K562 (cell line): ENCODE measurements at regions not wholly inside any gene's neighbourhood (a gene's known extent, or its start where the extent isn't known, plus 50 kb on each side); places are given as distances from the start of the nearest gene placed in this dataset.

Source experiments
- ATAC-seq: fragments of 200-7000 bp; cut with Tn5 transposase; 3 replicates; pipeline ENCODE4 v1.9.1; 2020; ENCODE audit warnings: moderate library complexity
- BruUV-seq: library from RNA; stranded (reverse); fragments of 400-500 nt; replicated peaks from 2 replicates; lab custom pipeline; 2021; lab: Mats Ljungman, UMichigan
- CTCF ChIA-PET: fragments of 300-600 bp; formaldehyde crosslinking; extraction: SDS; loops from one replicate; lab custom pipeline; 2021; ENCODE audit warnings: low intra/inter-chr PET ratio; lab: Yijun Ruan, JAX
- POLR2A ChIA-PET: fragments of 300-600, 350-650 bp; sonication (Branson Sonifier 250); formaldehyde crosslinking; extraction: SDS; loops from one replicate; lab custom pipeline; 2021; ENCODE audit warnings: antibody characterized with exemption, inconsistent platforms; lab: Yijun Ruan, JAX
- DNase-seq, 4 experiments: peaks; one replicate each; pipeline versions ENCODE4 v3.0.0 to v3.0.0-alpha.2; 2011 to 2018; ENCODE audit warnings: low spot score in 3 of 4, mixed read lengths in 3 of 4; ENCODE audit errors: extremely low read depth in 1 of 4
- FAIRE-seq: peaks from 2 replicates; lab custom pipeline; 2011; peaks lifted over from hg19 to GRCh38; lab: Jason Lieb, UNC
- H2AFZ ChIP-seq: 2 replicates; pipeline ENCODE4 v1.6.0; 2011; ENCODE audit warnings: low read depth, low read length, control low read depth, inconsistent platforms
- H3K27ac ChIP-seq: fragments of 200-600 bp; 3 replicates; pipeline ENCODE4 v1.8.0; 2011; ENCODE audit warnings: low read depth, mild to moderate bottlenecking, control low read depth, inconsistent platforms, low read length, moderate library complexity, mixed read lengths; ENCODE audit errors: extremely low read depth
- H3K27me3 ChIP-seq, 2 experiments: fragments of 300-600 bp in 1 of 2; 2 replicates in 1 of 2; 3 replicates in 1 of 2; pipeline versions ENCODE4 v1.6.0 to v1.8.0; 2011; ENCODE audit warnings: inconsistent platforms in 2 of 2, low read length in 2 of 2, mild to moderate bottlenecking in 1 of 2, mixed read lengths in 1 of 2, moderate library complexity in 1 of 2; ENCODE audit not compliant: control insufficient read depth in 2 of 2, insufficient read depth in 2 of 2
- H3K36me3 ChIP-seq: fragments of 300-600 bp; 3 replicates; pipeline ENCODE4 v1.8.0; 2011; ENCODE audit warnings: mild to moderate bottlenecking, low read length, inconsistent platforms; ENCODE audit not compliant: control insufficient read depth, insufficient read depth
- H3K4me1 ChIP-seq, 2 experiments: fragments of 200-600 bp in 1 of 2; replicated peaks in 1 of 2; 2 replicates in 1 of 2; 3 replicates in 1 of 2; pipeline versions ENCODE4 v1.5.1 to v1.8.0; 2011; ENCODE audit warnings: inconsistent platforms in 2 of 2, low read length in 2 of 2, mild to moderate bottlenecking in 1 of 2, mixed read lengths in 1 of 2, moderate library complexity in 1 of 2; ENCODE audit not compliant: control insufficient read depth in 2 of 2, insufficient read depth in 2 of 2
- H3K4me2 ChIP-seq: 2 replicates; pipeline ENCODE4 v1.6.1; 2011; ENCODE audit warnings: low read length, control low read depth, inconsistent platforms, mixed read lengths; ENCODE audit not compliant: insufficient read depth
- H3K4me3 ChIP-seq: fragments of 200-600 bp; sonication (generic), shearing (Covaris generic); 2 replicates; pipeline ENCODE4 v1.5.1; 2016; ENCODE audit warnings: control low read depth, inconsistent platforms
- H3K79me2 ChIP-seq: fragments of 200-600 bp; 3 replicates; pipeline ENCODE4 v1.8.0; 2011; ENCODE audit warnings: low read length, inconsistent platforms; ENCODE audit not compliant: control insufficient read depth, insufficient read depth
- H3K9ac ChIP-seq, 2 experiments: 2 replicates each; pipeline versions ENCODE4 v1.6.0 to v1.6.1; 2011; ENCODE audit warnings: low read depth in 2 of 2, low read length in 2 of 2, control low read depth in 1 of 2, inconsistent platforms in 1 of 2, mild to moderate bottlenecking in 1 of 2, mixed read lengths in 1 of 2; ENCODE audit not compliant: insufficient read depth in 1 of 2
- H3K9me1 ChIP-seq: one replicate; pipeline ENCODE4 v1.6.0; 2011; ENCODE audit warnings: inconsistent platforms, mild to moderate bottlenecking, low read length, moderate library complexity; ENCODE audit not compliant: control insufficient read depth, insufficient read depth
- H3K9me3 ChIP-seq: replicated peaks from 2 replicates; pipeline ENCODE4 v1.5.1; 2011; ENCODE audit warnings: low read depth, low read length, inconsistent platforms; ENCODE audit not compliant: control insufficient read depth, insufficient read depth
- H4K20me1 ChIP-seq: replicated peaks from 2 replicates; pipeline ENCODE4 v1.6.1; 2011; ENCODE audit warnings: low read length, inconsistent platforms, mixed read lengths; ENCODE audit not compliant: control insufficient read depth, insufficient read depth
- CBX3 ChIP-seq, 2 experiments: IDR thresholded peaks; 1 replicate in 1 of 2; 2 replicates in 1 of 2; pipeline ENCODE4 v1.6.1; 2012; ENCODE audit warnings: inconsistent platforms in 2 of 2, low read length in 2 of 2, borderline replicate concordance in 1 of 2, control low read depth in 1 of 2
- PHF20 ChIP-seq: fragments of 450-650 bp; IDR thresholded peaks from 2 replicates; pipeline ENCODE4 v1.6.1; 2018; ENCODE audit not compliant: partially characterized antibody
- RBM39 ChIP-seq: fragments of 200-400 bp; formaldehyde crosslinking; optimal IDR thresholded peaks from 2 replicates; pipeline ENCODE3; 2018; ENCODE audit warnings: low read depth, low read length
- SAFB2 ChIP-seq: fragments of 200-400 bp; formaldehyde crosslinking; IDR thresholded peaks from 2 replicates; pipeline ENCODE4 v1.6.1; 2018; ENCODE audit warnings: borderline replicate concordance, low read length, low read depth, moderate library complexity; ENCODE audit not compliant: severe bottlenecking
- SETDB1 ChIP-seq: IDR thresholded peaks from one replicate; pipeline ENCODE4 v1.6.1; 2012; ENCODE audit warnings: low read length, control low read depth, inconsistent platforms
- TCF7 ChIP-seq: sonication (generic); IDR thresholded peaks from 2 replicates; pipeline ENCODE4 v1.6.1; 2016; ENCODE audit warnings: antibody characterized with exemption, borderline replicate concordance
- TRIM24 ChIP-seq, 2 experiments: fragments of 450-650 bp; IDR thresholded peaks; 2 replicates each; pipeline ENCODE4 v1.6.1; 2016
- ZNF232 ChIP-seq: sonication (generic); formaldehyde crosslinking; IDR thresholded peaks from 2 replicates; pipeline ENCODE4 v1.8.0; 2022; ENCODE audit warnings: mild to moderate bottlenecking, missing genetic modification reagents
- WGBS: fragments of 100-300 bp; shearing (Covaris generic); methylation state at CpG from one replicate; pipeline ENCODE4 v1.1.6; 2016; ENCODE audit warnings: low coverage, mixed read lengths; ENCODE audit not compliant: insufficient coverage; ENCODE audit errors: missing lambda C conversion rate; 5-methylcytosine and 5-hydroxymethylcytosine counted together
- in situ Hi-C: fragments of 300-500 bp; cut with MboI; formaldehyde crosslinking; loops from 4 replicates; pipeline ENCODE4 v1.15.0; 2018; ENCODE audit warnings: inconsistent platforms, mixed read lengths
- intact Hi-C: fragments of 100-400 bp; cut with micrococcal nuclease; formaldehyde crosslinking; loops from 2 replicates; pipeline ENCODE4 v1.14.2; 2022
- TF ChIP-seq, protein P1 (sequence below): sonication (generic); formaldehyde crosslinking; IDR thresholded peaks from 2 replicates; pipeline ENCODE4 v1.8.1; 2023; ENCODE audit warnings: mild to moderate bottlenecking, missing genetic modification reagents
- TF ChIP-seq, protein P2 (sequence below): sonication (generic); formaldehyde crosslinking; IDR thresholded peaks from 2 replicates; pipeline ENCODE4 v1.9.0; 2022; ENCODE audit warnings: mild to moderate bottlenecking, missing genetic modification reagents
- TF ChIP-seq, protein P3 (sequence below): sonication (generic); formaldehyde crosslinking; IDR thresholded peaks from 2 replicates; pipeline ENCODE4 v1.8.0; 2022; ENCODE audit warnings: mild to moderate bottlenecking, missing genetic modification reagents
- TF ChIP-seq, protein P4 (sequence below): fragments of 250-450 bp; sonication (Bioruptor Pico); IDR thresholded peaks from 2 replicates; pipeline ENCODE4 v1.4.0; 2020; ENCODE audit warnings: mild to moderate bottlenecking, moderate library complexity, borderline replicate concordance
- TF ChIP-seq, protein P5 (sequence below): sonication (generic); formaldehyde crosslinking; IDR thresholded peaks from 2 replicates; pipeline ENCODE4 v1.8.1; 2023; ENCODE audit warnings: mild to moderate bottlenecking, missing genetic modification reagents

DNA sequence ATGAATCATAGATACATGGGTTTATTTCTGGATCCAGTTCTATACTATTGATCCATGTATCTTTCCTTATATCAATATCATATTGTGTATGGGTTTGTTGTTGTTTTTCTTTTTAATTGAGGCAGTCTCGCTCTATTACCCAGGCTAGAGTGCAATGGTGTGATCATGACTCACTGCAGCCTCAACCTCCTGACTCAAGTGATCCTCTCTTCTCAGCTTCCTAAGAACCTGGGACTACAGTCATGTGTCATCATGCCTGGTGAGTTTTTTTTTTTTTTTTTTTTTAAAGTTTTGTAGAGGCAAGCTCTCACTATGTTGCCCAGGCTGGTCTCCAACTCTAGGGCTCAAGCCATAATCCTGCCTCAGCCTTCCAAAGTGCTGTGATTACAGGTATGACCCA lies 1589.4 kb upstream of the TENM4 start (continued):
- TF ChIP-seq, protein P1, sequence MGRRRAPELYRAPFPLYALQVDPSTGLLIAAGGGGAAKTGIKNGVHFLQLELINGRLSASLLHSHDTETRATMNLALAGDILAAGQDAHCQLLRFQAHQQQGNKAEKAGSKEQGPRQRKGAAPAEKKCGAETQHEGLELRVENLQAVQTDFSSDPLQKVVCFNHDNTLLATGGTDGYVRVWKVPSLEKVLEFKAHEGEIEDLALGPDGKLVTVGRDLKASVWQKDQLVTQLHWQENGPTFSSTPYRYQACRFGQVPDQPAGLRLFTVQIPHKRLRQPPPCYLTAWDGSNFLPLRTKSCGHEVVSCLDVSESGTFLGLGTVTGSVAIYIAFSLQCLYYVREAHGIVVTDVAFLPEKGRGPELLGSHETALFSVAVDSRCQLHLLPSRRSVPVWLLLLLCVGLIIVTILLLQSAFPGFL, result no peak

DNA sequence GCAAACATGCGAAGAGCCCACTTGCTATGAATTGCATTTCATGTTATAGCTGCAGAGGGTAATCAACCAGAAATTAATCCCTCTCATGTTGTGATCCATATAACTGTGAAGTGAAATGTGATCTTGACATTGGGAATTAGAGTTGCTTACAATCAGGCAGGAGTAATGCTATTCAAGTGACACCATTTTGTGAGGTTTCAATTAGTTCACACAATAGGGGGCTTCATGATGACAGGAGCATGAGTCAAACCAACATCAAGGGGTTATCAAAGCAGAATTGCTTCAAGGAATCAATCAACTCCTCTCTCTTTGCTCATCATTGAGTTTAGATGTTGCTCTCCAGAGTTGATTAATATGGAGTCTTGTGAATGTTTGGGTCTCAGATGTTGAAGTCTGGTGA lies 1585.2 kb upstream of the TENM4 start:
- ATAC-seq, result no peak
- H2AFZ ChIP-seq, result no peak overlapping the region
- ChIA-PET CTCF (no interaction called here), POLR2A (no interaction called here)
- 0 out of 2 replicates have a peak, but pooled peaks cover under 1% of the 10 kb centered on the region for H3K9me3 ChIP-seq
- no peak overlapping the region for H3K4me2 ChIP-seq
- H3K36me3 ChIP-seq, result no peaks in the 10 kb centered on the region
- DNase-seq, result no peak
- TF ChIP-seq TRIM24 (IDR thresholded peaks at IDR 0.05), result no peak
- no peak for TF ChIP-seq PHF20
- TF ChIP-seq, protein P2, sequence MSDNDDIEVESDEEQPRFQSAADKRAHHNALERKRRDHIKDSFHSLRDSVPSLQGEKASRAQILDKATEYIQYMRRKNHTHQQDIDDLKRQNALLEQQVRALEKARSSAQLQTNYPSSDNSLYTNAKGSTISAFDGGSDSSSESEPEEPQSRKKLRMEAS (CRISPR knock-in tag), result no peak
- no peak for TF ChIP-seq SETDB1
- TF ChIP-seq, protein P1, result no peak
- TF ChIP-seq ZNF232, result no peak
- TF ChIP-seq, protein P3, sequence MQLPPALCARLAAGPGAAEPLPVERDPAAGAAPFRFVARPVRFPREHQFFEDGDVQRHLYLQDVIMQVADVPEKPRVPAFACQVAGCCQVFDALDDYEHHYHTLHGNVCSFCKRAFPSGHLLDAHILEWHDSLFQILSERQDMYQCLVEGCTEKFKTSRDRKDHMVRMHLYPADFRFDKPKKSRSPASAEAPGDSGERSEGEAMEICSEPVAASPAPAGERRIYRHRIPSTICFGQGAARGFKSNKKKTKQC (CRISPR knock-in tag), result no peak
- TF ChIP-seq RBM39, result no peak
- TF ChIP-seq, protein P4, sequence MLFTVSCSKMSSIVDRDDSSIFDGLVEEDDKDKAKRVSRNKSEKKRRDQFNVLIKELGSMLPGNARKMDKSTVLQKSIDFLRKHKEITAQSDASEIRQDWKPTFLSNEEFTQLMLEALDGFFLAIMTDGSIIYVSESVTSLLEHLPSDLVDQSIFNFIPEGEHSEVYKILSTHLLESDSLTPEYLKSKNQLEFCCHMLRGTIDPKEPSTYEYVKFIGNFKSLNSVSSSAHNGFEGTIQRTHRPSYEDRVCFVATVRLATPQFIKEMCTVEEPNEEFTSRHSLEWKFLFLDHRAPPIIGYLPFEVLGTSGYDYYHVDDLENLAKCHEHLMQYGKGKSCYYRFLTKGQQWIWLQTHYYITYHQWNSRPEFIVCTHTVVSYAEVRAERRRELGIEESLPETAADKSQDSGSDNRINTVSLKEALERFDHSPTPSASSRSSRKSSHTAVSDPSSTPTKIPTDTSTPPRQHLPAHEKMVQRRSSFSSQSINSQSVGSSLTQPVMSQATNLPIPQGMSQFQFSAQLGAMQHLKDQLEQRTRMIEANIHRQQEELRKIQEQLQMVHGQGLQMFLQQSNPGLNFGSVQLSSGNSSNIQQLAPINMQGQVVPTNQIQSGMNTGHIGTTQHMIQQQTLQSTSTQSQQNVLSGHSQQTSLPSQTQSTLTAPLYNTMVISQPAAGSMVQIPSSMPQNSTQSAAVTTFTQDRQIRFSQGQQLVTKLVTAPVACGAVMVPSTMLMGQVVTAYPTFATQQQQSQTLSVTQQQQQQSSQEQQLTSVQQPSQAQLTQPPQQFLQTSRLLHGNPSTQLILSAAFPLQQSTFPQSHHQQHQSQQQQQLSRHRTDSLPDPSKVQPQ (CRISPR knock-in tag), result no peak
- no peak for TF ChIP-seq TCF7
- TF ChIP-seq, protein P5, sequence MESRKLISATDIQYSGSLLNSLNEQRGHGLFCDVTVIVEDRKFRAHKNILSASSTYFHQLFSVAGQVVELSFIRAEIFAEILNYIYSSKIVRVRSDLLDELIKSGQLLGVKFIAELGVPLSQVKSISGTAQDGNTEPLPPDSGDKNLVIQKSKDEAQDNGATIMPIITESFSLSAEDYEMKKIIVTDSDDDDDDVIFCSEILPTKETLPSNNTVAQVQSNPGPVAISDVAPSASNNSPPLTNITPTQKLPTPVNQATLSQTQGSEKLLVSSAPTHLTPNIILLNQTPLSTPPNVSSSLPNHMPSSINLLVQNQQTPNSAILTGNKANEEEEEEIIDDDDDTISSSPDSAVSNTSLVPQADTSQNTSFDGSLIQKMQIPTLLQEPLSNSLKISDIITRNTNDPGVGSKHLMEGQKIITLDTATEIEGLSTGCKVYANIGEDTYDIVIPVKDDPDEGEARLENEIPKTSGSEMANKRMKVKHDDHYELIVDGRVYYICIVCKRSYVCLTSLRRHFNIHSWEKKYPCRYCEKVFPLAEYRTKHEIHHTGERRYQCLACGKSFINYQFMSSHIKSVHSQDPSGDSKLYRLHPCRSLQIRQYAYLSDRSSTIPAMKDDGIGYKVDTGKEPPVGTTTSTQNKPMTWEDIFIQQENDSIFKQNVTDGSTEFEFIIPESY (CRISPR knock-in tag), result no peak
- no peak for TF ChIP-seq SAFB2
- no peak for TF ChIP-seq CBX3 (IDR thresholded peaks at IDR 0.05; ENCODE audit: borderline replicate concordance in 1 of 2, low read length in 2 of 2)
- BruUV-seq, result no TSS peak
- no peak overlapping the region for H3K27ac ChIP-seq
- WGBS, result 11% methylated on average over 1 of the region's 1 CpG
- no peak overlapping the region for H3K9ac ChIP-seq
- in situ Hi-C loops (no loop called here), intact Hi-C loops (no loop called here)
- no peak for FAIRE-seq
- no peaks in the 10 kb centered on the region for H4K20me1 ChIP-seq
- no peak overlapping the region for H3K4me3 ChIP-seq
- H3K27me3 ChIP-seq, result no peaks in the 10 kb centered on the region
- H3K4me1 ChIP-seq, result no peaks in the 10 kb centered on the region
- H3K9me1 ChIP-seq, result no peaks in the 10 kb centered on the region
- no peaks in the 10 kb centered on the region for H3K79me2 ChIP-seq
